ENCODE measurements at regions not wholly inside any gene's neighbourhood (a gene's known extent, or its start where the extent isn't known, plus 50 kb on each side); places are given as distances from the start of the nearest gene placed in this dataset.
"Not testable (repeated sequence)": the region's sequence is repeated elsewhere in the genome, so short reads cannot be mapped to it uniquely, and the experiment has no call there.

GRCh38 chr7:113756250-113756649 lies 162.6 kb downstream of the PPP1R3A start:
- no peak for DNase-seq (ENCODE audit: low spot score, unreplicated experiment)
- TF ChIP-seq CTCF (IDR thresholded peaks at IDR 0.05; ENCODE audit: unreplicated experiment): no peak
- H3K4me3 Mint-ChIP-seq (ENCODE audit: low read depth): no peak overlapping the region
- H3K36me3 Mint-ChIP-seq (ENCODE audit: insufficient read depth): no peaks in the 10 kb centered on the region
- H3K27ac Mint-ChIP-seq: no peak overlapping the region
- peaks cover 8% of the 10 kb centered on the region for H3K9me3 Mint-ChIP-seq (ENCODE audit: low read depth)
- no peaks in the 10 kb centered on the region for H3K27me3 Mint-ChIP-seq
- H3K4me1 Mint-ChIP-seq (ENCODE audit: low read depth): no peaks in the 10 kb centered on the region

- H3K36me3 Mint-ChIP-seq (ENCODE audit: insufficient read depth): no peaks in the 10 kb centered on the region
- H3K27me3 Mint-ChIP-seq: no peaks in the 10 kb centered on the region
- peaks cover 6% of the 10 kb centered on the region for H3K9me3 Mint-ChIP-seq (ENCODE audit: low read depth)
- no peaks in the 10 kb centered on the region for H3K4me1 Mint-ChIP-seq (ENCODE audit: low read depth)
- no peak overlapping the region for H3K27ac Mint-ChIP-seq
- TF ChIP-seq CTCF (IDR thresholded peaks at IDR 0.05; ENCODE audit: unreplicated experiment): no peak
- no peak overlapping the region for H3K4me3 Mint-ChIP-seq (ENCODE audit: low read depth)
- no peak for DNase-seq (ENCODE audit: low spot score, unreplicated experiment)
Observed at GRCh38 chr7:113752689-113753088, 166.1 kb downstream of the PPP1R3A start.

- Mint-ChIP-seq H3K36me3 (ENCODE audit: insufficient read depth) (no peaks in the 10 kb centered on the region), H3K4me1 (ENCODE audit: low read depth) (no peaks in the 10 kb centered on the region), H3K4me3 (ENCODE audit: low read depth) (no peak overlapping the region), H3K27ac (no peak overlapping the region), H3K27me3 (no peaks in the 10 kb centered on the region), H3K9me3 (ENCODE audit: low read depth) (peaks cover 2% of the 10 kb centered on the region)
- DNase-seq (ENCODE audit: low spot score, unreplicated experiment): no peak
- TF ChIP-seq CTCF (IDR thresholded peaks at IDR 0.05; ENCODE audit: unreplicated experiment): no peak
Observed at GRCh38 chr7:113752289-113752688, 166.5 kb downstream of the PPP1R3A start.

- no peaks in the 10 kb centered on the region for H3K9me3 Mint-ChIP-seq (ENCODE audit: low read depth)
- no peak overlapping the region for H3K27ac Mint-ChIP-seq
- DNase-seq (ENCODE audit: low spot score, unreplicated experiment): no peak
- H3K27me3 Mint-ChIP-seq: no peaks in the 10 kb centered on the region
- TF ChIP-seq CTCF (IDR thresholded peaks at IDR 0.05; ENCODE audit: unreplicated experiment): no peak
- H3K4me1 Mint-ChIP-seq (ENCODE audit: low read depth): no peaks in the 10 kb centered on the region
- no peak overlapping the region for H3K4me3 Mint-ChIP-seq (ENCODE audit: low read depth)
- no peaks in the 10 kb centered on the region for H3K36me3 Mint-ChIP-seq (ENCODE audit: insufficient read depth)
Observed at GRCh38 chr7:113751547-113751946, 167.3 kb downstream of the PPP1R3A start.

- H3K27ac Mint-ChIP-seq; H3K9me3 Mint-ChIP-seq (ENCODE audit: low read depth); H3K36me3 Mint-ChIP-seq (ENCODE audit: insufficient read depth); H3K4me1 Mint-ChIP-seq (ENCODE audit: low read depth); H3K27me3 Mint-ChIP-seq; DNase-seq (ENCODE audit: low spot score, unreplicated experiment); H3K4me3 Mint-ChIP-seq (ENCODE audit: low read depth): not testable (repeated sequence)
Observed at GRCh38 chr7:113748385-113748784, 170.4 kb downstream of the PPP1R3A start.

- H3K27ac Mint-ChIP-seq: peak overlapping the region; percentile 92
- not testable (repeated sequence) for H3K27me3 Mint-ChIP-seq; H3K4me1 Mint-ChIP-seq (ENCODE audit: low read depth); H3K36me3 Mint-ChIP-seq (ENCODE audit: insufficient read depth)
- H3K4me3 Mint-ChIP-seq (ENCODE audit: low read depth): peak overlapping the region; percentile 72
- DNase-seq (ENCODE audit: low spot score, unreplicated experiment): peak; percentile 11
- peaks cover 20% of the 10 kb centered on the region for H3K9me3 Mint-ChIP-seq (ENCODE audit: low read depth)
Observed at GRCh38 chr7:113742946-113743431, 175.8 kb downstream of the PPP1R3A start.
